NT2/D1 (cell line): ENCODE measurements at regions not wholly inside any gene's neighbourhood (a gene's known extent, or its start where the extent isn't known, plus 50 kb on each side); places are given as distances from the start of the nearest gene placed in this dataset.

Experiments used
- SUZ12 ChIP-seq: IDR thresholded peaks from 2 replicates; pipeline ENCODE4 v1.6.1; 2011; ENCODE audit not compliant: insufficient read length, insufficient read depth; ENCODE audit errors: extremely low read depth
- YY1 ChIP-seq: IDR thresholded peaks from 2 replicates; pipeline ENCODE4 v1.6.1; 2011; ENCODE audit not compliant: insufficient read length, insufficient read depth
- ZNF274 ChIP-seq: IDR thresholded peaks from 2 replicates; pipeline ENCODE4 v1.6.1; 2011; ENCODE audit warnings: mild to moderate bottlenecking, low read depth, low read length

DNA sequence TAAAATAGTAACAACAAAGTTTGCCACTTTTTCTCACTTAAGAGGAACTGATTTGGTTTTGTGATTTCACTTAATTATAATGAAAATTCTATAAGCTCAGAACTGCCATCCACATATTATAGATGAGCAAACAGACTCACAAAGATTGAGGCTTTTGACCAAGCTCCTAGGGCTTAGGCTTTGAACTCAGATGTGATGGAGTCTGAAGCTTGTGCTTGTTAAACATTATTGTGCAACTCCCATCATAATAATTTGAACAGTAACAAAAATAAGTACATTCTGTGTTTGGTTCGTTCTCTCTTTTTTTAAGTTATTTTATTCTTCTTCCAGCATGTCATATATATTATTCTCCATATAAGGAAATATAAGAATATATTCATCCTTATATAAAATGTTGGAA is 403.4 kb downstream of the PTPRC start:
- no peak for TF ChIP-seq ZNF274
- TF ChIP-seq YY1: no peak
- TF ChIP-seq SUZ12: no peak
